ENCODE measurements at regions not wholly inside any gene's neighbourhood (a gene's known extent, or its start where the extent isn't known, plus 50 kb on each side); places are given as distances from the start of the nearest gene placed in this dataset.
"Not testable (repeated sequence)": the region's sequence is repeated elsewhere in the genome, so short reads cannot be mapped to it uniquely, and the experiment has no call there.

DNA sequence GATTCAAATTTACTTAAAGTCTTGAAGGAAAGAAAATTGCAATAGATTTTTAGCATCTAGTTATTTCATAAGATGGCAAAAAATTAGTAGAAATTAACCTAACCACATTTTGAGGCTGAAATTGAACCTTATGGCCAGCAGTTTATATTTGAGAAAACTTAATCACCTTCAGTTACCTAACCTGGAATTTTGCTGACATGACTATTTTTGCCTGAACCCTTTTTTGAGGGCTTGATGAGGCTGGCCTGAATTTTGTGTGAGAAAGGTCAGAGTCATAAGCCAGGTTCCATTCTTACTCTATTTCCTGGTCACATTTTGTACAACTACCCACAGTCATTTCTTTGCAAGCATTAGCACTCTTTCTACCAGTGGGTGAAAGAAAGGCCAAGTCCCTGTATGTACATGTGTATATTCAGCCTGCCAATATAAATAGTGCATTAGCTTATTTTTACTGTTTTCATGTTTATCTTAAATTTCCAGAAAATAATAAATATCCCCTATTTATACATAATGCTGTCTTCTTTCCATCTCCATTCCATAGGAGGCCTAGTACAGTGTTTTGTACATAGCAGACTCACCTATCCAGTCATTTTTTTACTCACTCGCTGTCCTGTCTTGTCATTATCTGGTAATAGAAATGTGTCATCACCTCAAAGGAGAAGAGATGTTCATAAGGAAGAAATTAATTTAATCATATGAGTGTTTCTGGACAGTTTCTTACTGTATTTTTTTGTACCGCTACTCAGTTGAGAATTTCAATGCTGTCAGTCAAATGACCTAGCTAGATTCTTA is 108.4 kb upstream of the SGCD start:
- DNase-seq, result no peak

DNA sequence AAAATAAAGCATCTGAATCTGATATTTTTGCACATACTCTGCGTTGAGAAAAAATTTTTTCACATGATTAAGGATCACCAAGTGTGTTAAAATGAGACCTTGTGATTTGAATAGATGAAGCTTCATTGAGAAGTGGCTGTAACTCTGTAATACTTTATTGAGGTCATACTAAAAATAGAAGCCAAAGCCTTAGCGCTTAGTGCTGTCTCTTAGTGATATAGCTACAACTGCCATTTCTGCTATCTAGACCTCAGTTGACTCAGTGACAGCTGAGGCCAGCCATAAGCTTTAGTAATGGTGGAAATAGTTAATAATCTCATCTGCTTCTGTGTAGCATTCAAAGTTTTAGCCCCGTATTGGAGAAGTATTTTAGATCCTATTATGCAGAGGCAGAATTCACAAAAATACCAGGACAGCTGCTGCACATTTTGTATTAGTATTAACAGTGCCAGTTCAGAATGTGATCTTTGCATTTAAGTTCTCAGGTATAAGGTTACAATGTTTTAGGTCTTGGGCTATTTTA is 107.4 kb upstream of the SGCD start:
- no peak for DNase-seq

DNA sequence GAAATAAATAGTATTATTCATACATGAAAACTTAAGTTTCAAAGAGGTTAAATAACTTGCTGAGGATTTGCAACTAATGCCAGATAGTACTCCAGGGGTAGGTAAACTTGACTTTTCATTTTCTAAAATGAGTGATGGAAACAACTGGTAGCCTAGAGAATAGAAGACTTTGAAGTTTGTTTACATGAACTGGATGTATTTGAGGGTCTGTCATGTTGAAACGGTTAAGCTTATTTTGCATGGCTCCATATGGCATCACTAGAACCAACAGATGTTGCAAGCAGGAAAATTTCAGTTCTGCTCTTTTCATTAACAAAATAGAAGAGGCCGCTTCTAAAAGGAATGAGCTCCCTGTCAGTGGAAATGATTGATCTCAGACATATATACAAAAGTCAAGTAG is 105.1 kb upstream of the SGCD start:
- DNase-seq, result no peak

DNA sequence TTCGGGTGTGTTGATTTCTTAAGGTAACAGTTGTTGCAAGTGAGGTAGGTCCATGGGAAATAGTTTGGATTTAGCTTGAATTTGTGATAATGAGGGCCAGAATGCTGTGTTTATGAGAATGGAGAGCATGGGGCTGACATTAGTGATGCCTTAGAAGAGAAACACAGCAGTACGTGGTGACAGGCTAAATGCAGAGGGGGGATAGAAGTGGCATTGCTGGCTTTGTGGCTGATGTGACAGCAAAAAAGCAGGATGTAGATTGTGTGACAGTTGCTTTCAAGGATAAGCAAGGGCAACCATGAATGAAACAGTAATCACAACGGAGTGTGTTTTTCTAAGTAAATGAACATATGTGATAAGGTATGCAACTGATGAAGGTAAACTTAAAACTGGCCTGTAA is 103.4 kb upstream of the SGCD start:
- no peak for DNase-seq

DNA sequence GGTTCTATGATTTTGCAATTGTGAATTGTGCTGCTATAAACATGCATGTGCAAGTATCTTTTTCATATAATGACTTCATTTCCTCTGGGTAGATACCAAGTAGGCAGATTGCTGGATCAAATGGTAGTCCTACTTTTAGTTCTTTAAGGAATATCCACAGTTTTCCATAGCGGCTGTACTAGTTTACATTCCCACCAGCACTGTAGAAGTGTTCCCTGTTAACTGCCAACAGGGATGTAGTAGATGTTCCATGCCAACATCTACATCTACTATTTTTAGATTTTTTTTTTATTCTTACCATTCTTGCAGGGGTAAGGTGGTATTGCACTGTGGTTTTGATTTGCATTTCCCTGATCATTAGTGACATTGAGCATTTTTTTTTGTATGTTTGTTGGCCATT is 100.5 kb upstream of the SGCD start:
- not testable (repeated sequence) for DNase-seq

DNA sequence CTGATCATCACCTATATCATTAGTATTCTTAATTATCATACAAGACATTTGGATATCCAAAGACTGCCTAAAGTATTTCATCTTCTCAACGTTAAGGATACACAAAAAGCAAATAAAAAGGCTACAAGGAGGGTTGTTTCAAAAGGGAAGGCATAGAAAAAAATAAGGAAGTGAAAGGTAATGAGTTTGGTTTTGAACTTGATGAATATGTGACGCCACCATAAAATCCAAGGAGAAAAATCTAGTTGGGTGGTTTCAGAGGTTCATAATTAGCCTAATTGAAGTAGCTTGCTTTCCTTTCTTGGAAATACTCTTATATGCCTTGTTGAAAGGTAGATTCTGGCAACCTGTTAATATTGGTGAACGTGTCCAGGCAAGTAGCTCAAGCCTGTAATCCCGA is 96.1 kb upstream of the SGCD start:
- DNase-seq, result no peak

DNA sequence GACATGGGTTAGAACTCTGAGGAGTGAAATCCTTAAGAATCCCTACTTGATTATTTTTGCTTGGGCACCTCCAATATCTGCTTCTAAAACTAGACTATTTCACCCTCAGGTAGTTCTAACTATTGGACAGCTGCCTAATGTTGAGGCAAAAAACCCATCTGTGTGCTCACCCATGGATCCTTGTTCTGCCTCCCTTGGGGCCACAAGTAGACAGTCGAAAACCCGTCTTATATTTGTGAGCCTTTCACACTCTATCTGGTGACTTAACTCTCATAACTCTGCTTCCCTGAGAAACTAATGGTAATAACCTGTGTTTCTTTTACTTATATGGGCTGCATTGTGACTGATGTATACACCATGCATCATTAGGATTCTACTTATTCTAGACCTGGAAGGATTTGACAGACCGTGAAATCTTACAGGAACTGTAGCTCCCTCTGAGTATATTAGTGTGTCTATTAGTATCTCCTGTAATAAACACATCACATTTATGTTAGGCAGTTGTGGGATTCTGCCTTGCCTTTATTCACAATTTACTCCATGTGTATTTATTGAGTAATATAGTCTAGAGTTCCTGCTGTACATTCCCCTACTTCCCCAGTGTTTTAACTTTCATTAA is 94.6 kb upstream of the SGCD start:
- DNase-seq, result no peak

DNA sequence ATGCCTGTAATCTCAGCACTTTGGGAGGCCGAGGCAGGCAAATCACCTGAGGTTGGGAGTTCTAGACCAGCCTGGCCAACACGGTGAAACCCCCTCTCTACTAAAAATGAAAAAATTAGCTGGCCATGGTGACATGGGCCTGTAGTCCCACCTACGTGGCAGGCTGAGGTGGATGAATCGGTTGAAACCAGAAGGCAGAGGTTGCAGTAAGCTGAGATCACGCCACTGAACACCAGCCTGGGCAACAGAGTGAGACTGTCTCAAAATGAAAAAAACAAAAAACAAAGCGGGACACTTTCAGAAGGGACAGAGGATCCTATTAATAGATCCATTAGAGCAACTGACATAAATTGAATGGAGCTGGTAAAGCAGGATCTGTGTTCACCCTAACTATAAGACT is 89.6 kb upstream of the SGCD start:
- no peak for DNase-seq

DNA sequence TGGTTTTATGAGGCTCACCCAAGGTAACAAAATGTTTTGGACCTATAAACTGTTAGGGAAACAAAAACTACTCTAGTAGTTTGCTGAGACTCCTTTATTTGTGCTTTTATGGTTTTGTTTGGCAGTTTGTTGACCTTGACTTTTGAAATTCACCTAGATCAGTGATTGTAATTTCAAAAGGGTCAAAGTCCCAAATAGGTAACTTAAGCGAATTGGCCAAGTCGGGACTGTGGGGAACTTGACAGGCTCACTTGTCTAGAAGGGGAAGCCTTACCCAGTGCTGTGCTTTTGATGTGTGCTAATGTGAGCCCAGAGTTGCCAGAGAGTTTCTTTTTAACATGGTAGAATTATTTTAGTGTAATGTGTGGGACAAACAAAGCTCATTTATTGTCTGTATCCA is 87.2 kb upstream of the SGCD start:
- no peak for DNase-seq

DNA sequence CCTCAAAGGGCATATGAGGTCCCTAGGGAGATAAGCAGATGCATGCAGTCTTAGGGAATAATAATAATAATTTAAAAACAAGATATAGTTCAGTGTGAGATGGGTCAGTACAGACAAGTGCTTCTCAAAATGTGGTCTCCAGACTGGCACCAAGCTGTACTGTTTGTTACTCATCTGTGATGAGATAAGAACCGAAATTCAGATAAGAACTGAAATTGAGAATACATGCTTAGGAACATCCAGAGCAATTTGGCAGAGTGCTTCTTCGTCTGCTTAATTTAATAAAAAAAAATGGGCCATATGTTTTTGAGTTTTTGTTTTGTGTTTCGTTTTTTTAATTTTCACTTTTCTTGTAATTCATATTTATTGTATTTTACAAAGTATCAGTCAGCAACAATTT is 86.5 kb upstream of the SGCD start:
- DNase-seq, result no peak

DNA sequence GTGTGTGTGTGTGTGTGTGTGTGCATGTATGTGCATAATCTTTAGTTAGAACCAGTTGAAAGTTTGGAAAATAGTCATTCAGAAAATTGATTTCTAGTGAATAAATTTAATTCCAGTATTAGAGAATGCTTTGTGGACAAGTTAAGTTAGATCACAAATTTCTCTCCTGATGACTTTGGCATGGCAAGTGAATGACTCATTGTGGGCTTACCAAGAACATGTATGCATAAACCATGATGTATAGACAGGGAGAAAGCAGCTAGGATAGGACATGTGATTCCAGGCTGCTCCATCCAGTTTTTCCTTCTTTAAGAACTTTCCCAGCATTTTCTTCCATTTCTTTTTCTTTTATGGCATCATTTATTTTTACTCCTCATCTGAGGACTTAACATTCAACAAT is 85.7 kb upstream of the SGCD start:
- no peak for DNase-seq

DNA sequence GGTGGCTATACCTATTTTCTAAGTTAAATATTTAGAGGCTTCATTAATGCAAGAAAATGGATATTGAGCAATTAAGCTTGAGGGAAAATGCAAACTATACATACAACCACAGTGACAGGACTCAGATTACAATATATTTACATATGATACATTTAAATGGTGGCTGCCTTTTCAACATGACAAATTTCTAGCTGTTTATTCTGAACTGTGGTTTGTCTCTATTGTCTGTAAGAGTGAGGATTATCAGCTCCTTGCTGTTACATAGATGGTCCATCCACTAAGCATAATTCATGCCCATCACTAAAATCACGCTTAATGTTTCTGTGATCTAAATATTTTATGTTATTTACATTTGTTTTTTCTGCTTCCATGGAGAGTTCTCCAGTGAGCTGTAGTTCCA is 81.1 kb upstream of the SGCD start:
- DNase-seq, result no peak

DNA sequence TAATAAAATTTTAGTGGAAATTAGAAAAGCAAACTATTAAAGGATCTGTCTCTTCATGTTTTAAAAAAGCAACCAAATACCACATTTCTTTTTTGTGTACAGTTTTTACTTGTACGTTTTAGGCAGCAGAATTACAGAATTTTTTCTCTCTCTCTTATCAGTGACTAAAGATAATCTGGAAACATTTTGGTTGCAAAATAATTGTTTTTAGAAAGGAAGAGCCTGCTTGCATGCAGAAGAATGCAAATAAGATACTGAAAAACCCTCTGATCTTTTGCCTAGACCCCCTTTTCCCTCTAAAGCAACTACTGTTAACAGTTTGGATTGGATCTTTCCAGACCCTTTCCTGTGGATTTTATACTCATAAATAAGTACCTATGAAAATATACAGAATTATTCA is 75.9 kb upstream of the SGCD start:
- DNase-seq, result no peak

DNA sequence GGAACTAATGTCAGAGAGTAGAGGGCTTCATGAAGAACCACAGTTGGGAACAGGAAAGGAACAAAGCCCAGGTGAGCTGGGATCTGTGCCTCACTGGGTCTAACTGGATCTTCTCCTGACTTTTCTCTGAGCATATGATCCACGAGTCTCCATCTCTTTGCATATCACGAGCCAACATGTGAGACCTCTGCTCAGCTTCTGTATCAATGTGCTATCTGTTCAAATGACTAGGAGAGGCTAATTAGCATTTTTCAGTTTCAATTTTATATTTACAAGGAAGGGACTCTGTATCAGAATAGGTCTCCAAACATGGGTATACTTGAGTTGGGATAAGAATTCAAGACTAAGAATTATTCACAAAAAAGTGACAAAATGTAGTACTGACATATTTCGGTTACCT is 73.8 kb upstream of the SGCD start:
- no peak for DNase-seq

DNA sequence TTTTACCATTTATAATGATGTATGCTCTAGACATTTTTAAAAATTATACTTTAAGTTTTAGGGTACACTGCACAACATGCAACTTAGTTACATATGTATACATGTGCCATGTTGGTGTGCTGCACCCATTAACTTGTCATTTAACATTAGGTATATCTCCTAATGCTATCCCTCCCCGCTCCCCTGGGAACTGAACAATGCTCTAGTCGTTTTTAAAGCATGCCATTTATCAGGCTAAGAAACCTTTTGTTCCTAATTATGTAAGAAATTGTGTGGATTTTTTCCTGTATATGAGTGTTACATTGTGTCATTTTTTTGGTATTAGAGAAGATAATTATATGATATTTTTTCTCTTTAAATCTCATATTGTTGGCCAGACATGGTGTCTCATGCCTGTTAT is 72.8 kb upstream of the SGCD start:
- DNase-seq, result no peak

DNA sequence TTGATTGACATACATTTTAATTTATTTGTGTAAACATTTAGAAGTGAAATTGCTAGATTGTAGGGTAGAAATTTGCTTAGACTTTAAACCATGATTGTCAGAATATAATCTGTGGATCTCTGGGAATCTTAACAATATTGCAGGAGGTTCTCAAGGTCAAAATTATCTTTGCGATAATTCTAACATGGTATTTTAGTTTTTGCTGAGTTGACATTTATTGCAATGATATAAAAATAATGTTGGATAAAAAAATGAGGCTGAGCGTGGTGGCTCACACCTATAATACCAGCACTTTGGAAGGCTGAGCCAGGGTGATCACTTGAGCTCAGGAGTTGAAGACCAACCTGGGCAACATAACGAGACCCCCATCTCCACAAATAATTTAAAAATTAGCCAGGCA is 70.3 kb upstream of the SGCD start:
- DNase-seq, result no peak

DNA sequence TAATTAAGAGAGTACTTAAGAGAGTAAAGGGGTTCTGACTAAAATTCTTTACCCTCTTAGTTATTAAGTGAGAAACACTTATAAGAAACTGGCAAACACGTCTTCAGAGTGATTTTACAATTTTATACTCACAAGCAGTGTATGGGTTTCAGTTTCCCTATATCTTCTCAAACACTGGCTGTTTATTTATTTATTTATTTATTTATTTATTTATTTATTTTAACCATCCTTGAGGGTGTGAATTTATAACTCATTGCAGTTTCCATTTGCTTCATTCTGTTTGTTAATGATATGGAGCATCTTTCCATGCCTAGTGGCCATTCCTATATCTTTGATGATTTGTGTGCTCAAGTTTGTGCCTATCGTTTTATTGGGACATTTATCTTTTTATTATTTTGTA is 68.0 kb upstream of the SGCD start:
- DNase-seq, result no peak

DNA sequence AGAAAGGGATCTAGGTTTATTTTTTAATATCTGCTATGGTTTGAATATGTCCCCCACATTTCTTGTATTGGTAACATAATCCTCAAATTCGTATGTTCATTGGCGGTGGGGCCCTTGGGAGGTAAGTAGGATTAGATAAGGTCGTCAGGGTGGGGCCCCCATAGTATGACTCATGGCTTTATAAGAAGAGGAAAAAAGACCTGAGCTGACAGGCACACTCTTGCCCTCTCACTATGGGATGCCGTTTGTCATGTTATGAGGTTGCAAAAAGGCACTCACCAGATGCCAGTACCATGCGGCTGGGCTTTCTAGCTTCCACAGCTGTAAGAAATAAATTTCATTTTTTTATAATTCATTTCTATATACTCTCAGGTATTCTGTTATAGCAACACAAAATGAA is 67.3 kb upstream of the SGCD start:
- DNase-seq, result no peak

DNA sequence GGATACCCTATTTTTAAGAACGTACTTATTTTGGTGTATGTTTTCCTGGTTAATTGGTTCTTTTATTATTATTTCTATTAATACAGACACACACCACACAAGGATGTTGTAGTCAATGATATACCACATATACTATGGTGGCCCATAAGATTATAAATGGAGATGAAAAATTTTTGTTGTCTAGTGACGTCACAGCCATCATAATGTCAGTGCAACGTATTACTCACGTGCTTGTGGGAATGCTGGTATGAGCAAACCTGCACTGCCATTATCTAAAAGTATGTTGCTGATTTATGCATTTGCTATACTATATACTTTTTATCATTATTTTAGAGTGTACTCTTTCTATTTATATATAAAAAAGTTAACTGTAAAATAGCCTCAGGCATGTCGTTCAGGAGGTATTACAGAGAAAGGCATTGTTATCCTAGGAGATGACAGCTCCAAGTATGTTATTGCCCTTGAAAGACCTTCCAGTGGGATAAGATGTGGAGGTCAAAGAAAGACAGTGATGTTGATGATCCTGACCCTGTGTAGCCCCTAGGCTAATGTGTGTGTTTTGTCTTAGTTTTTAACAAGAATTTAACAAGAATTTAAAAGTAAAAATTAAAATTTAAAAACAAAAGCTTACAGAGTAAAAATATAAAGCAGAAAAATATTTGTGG is 65.6 kb upstream of the SGCD start:
- no peak for DNase-seq

DNA sequence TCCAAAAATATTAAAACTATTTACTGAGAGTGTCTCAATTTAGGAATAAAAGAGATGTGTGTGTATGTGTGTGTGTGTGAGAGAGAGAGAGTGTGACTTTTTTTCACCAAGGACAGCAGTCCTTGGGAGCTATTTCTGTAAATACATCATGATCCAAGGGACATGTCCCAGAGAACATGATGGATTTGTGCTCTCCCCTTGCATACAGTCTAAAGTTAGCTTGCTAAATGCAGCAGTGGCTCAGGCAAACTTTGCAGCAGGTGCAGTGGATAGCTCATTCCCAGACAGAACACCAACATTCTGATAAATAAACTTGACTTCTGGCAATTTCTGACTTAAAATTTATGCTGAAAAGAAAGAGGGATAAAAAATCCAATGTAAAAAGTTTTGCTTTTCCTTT is 55.4 kb upstream of the SGCD start:
- DNase-seq, result no peak

DNA sequence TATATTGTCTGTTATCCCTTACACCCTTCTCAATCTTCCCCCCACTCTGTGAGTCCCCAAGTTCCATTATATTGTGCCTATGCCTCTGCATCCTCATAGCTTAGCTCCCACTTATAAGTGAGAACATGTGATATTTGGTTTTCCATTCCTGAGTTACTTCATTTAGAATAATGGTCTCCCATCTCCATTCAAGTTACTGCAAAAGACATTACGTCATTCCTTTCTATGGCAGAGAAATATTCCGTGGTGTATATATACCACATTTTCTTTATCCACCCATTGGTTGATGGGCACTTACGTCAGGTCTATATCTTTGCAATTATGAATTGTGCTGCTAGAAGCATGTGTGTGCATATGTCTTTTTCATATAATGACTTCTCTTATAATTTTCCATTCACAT is 54.8 kb upstream of the SGCD start:
- DNase-seq, result no peak

DNA sequence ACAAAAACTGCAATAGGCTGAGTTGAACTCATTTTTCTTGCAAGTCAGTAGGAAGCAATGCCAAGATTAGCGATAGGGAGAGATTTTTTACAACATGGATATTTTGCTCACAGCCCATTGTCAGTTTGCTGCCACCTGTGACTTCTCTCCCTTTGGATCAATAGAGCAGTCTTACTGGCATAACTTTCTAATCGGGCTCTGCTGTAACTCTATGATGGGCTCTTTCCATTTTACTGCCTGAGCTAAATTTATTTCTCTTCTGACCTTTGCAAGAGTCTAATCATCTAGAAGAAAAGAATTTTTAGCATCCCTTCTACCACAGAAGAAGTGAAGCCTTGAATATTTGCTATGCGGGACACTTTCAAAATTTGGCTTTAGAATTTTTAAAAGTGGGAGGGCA is 53.6 kb upstream of the SGCD start:
- DNase-seq, result no peak

DNA sequence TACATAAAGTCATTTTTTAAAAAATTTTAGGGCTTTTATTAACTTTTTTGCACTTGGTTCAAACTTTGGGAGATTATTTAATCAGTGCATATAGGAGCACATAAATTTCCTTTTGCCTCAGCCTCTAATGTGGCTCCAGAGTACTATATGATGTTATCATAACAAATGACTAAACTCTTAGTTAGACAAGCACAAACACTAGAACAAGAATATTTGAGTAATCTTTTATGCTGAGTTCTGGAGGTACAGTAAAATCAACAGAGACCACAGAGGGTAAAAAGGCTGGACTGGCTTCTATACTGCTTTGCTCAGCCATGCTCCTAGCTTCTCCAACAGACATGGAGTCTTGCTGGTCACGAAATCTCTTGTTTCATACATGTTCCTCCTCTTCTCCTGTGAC is 52.5 kb upstream of the SGCD start:
- no peak for DNase-seq

Data from occipital lobe (tissue), 1 donor.